NCI-H187 (cell line): ENCODE measurements at regions not wholly inside any gene's neighbourhood (a gene's known extent, or its start where the extent isn't known, plus 50 kb on each side); places are given as distances from the start of the nearest gene placed in this dataset.
A peak's percentile ranks its signal among the peaks of the same experiment; 100 is the strongest.
"Not testable (repeated sequence)": the region's sequence is repeated elsewhere in the genome, so short reads cannot be mapped to it uniquely, and the experiment has no call there.

ENCODE experiments used
- DNase-seq, 2 experiments: peaks; one replicate each; lab custom pipeline; 2025; lab: John Stamatoyannopoulos, UW

GRCh38 chr9:39463696-39464095 is 108.2 kb downstream of the SPATA31A1 start:
- DNase-seq = not testable (repeated sequence)

GRCh38 chr9:39464122-39464777 is 108.8 kb downstream of the SPATA31A1 start:
- peak; percentile 20 to 25 for DNase-seq

GRCh38 chr9:39474499-39474898 is 119.0 kb downstream of the SPATA31A1 start:
- DNase-seq = not testable (repeated sequence)

DNA sequence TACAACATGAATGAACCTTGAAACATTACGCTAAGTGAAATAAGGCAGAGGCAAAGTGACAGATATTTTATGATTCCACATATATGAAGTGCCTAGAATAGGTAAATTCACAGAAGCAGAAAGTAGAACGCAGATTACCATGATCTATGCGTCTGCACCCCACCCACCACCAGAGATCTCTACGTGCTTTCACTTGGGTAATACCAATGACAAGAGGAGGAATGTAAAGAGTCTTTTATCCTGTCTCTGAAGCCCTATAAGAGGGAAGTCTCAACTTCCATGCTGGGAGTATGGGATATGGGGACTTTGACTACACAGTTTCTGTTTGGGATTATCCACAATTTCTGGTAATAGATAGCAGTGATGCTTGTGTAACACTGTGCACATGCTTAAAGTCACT is 127.6 kb downstream of the SPATA31A1 start:
- DNase-seq = not testable (repeated sequence)

GRCh38 chr9:39483880-39484279 is 128.4 kb downstream of the SPATA31A1 start:
- not testable (repeated sequence) for DNase-seq

GRCh38 chr9:39484292-39484691 is 128.8 kb downstream of the SPATA31A1 start:
- DNase-seq = not testable (repeated sequence)

DNA sequence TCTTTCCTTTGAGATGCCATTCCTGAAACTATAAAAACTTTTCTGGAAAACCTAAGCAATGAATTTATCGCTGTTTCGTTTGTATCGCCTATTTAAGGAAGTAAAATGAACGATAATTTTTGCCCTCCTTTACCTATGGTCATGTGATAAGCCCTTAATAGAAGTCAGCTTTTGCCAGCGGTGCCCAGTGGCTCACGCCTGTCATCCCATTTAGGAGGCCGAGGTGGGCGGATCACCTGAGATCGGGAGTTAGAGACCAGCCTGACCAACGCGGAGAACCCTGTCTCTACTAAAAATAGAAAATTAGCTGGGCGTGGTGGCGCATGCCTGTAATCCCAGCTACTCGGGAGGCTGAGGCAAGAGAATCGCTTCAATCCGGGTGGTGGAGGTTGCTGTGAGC is 132.0 kb downstream of the SPATA31A1 start:
- DNase-seq = not testable (repeated sequence)

GRCh38 chr9:39496248-39496647 is 140.8 kb downstream of the SPATA31A1 start:
- DNase-seq = not testable (repeated sequence)

GRCh38 chr9:39503178-39503577 is 147.7 kb downstream of the SPATA31A1 start:
- DNase-seq = not testable (repeated sequence)

DNA sequence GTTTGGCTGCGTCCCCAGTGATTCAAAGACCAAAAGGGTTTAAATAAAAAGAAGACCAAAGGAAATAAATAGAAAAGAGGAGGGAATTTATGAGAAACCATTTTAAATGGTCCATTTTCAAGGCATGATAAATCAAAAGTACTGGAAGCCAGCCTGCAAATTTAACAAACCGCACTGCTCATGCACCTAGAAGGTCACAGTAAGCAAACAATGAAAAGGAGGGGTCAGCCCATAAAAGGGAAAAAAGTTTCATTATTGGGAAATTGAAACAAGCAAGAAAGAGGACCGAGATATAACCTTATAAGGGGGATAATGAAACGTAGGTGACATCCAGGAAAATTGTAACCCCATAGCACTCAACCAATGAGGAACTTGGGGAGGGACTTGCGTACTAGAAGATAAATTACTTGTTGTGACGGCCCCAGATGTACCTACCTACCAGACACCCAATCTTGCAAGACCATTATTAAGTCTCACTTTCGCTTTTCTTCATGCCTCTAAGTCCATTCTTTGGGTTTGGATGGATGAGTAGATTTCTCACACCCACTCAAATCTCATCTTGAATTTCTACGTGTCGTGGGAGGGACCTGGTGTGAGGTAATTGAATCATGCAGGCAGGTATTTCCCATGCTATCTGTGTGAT is 172.0 kb downstream of the SPATA31A1 start:
- not testable (repeated sequence) for DNase-seq

- DNase-seq = not testable (repeated sequence)
Measured at GRCh38 chr9:39532597-39532996, 177.1 kb downstream of the SPATA31A1 start.

GRCh38 chr9:39533001-39533762 is 177.7 kb downstream of the SPATA31A1 start:
- DNase-seq = not testable (repeated sequence)

- not testable (repeated sequence) for DNase-seq
Measured at GRCh38 chr9:39533763-39534548, 178.5 kb downstream of the SPATA31A1 start.

DNA sequence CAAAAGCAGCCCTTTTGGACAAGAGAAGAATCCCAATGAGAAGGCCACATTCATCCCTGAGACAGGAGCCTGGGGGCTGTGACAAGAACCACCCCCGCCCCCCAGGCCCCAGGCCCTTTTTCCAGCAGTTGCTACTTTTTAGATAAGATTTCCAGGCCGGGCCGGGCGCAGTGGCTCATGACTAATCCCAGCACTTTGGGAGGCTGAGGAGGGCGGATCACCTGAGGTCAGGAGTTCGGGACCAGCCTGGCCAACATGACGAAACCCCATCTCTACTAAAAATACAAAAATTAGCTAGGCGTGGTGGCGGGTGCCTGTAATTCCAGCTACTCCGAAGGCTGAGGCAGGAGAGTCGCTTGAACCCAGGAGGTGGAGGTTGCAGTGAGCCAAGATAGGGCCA is 179.4 kb downstream of the SPATA31A1 start:
- not testable (repeated sequence) for DNase-seq

DNA sequence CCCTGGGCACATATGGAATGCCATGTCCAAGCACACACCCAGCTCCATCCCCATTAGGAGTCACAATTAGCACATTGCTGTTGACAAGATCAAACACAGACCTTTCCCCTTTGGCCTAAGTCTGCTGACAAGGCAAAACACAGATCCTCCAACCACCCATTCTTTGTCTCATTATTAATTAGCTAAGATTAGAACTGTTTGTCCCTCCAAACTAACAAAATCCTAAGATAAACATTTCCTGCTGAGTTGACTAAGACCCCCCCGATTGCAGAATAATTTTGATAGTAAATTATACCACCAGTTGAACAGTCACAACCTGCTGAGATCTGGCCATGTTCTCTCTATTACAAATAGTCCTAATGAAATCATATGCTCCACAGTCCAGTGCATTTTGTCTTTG is 186.7 kb downstream of the SPATA31A1 start:
- not testable (repeated sequence) for DNase-seq

GRCh38 chr9:39545079-39545478 is 189.6 kb downstream of the SPATA31A1 start:
- DNase-seq = not testable (repeated sequence)

- not testable (repeated sequence) for DNase-seq
Measured at GRCh38 chr9:39550573-39550972, 195.1 kb downstream of the SPATA31A1 start.

DNA sequence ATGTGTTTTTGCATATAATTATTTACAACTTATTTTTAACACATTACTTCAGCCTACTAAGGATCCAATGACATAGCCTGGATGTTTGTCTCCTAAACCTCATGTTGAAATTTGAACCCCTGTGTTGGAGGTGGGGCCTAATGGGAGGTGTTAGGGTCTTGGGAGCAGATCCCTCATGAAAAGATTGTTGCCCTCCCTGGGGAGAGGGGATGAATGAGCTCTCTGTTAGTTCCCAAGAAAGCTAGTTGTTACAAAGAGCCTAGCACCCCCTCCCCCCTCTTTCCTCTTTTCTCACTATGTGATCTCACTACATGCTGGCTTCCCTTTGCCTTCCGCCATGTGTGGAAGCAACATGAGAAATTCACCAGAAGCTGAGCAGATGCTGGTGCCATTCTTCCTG is 196.1 kb downstream of the SPATA31A1 start:
- not testable (repeated sequence) for DNase-seq

GRCh38 chr9:39552242-39552881 is 196.9 kb downstream of the SPATA31A1 start:
- DNase-seq = not testable (repeated sequence)

DNA sequence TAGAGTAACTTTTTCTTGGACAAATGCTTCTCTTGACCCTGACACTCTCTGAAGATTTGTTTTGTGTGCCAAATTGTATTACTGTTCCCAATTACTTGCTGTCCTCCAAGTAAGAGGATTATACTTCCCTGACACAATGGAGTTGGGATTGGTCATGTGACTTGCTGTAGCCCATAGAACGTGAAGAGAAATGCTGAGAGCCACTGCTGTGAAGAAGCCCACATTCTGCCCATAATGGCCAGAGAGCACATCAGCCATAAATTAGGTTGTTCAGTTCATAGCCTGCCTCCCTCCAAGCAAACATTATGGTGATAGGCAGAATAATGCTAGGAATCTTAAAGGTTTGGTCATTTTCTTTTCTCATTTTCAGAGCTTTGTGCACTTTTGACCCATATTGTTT is 198.9 kb downstream of the SPATA31A1 start:
- not testable (repeated sequence) for DNase-seq

DNA sequence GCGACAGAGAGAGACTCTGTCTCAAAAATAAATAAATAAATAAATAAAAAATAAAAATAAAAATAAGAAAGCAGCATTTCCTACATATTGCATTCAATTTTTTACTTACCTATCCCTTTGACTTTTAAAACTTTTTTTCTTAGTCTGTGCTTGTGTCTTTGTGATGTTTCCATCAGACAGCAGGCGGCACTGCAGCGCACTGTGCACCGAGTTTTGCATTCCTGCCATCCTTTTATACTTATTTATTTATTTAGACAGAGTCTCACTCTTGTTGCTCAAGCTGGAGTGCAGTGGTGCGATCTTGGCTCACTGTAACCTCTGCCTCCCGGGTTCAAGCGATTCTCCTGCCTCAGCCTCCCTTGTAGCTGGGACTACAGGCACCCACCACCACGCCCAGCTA is 203.9 kb downstream of the SPATA31A1 start:
- DNase-seq = not testable (repeated sequence)
